H1 (cell line): ENCODE measurements at regions not wholly inside any gene's neighbourhood (a gene's known extent, or its start where the extent isn't known, plus 50 kb on each side); places are given as distances from the start of the nearest gene placed in this dataset.

ENCODE experiments used
- CTCF ChIA-PET: fragments of 300-600 bp; sonication (Branson Sonifier 250); formaldehyde crosslinking; loops from one replicate; lab custom pipeline; 2021; ENCODE audit not compliant: partially characterized antibody; lab: Charles Lee
- POLR2A ChIA-PET: fragments of 300-600 bp; sonication (Branson Sonifier 250); formaldehyde crosslinking; loops from one replicate; lab custom pipeline; 2021; ENCODE audit warnings: inconsistent platforms; ENCODE audit not compliant: partially characterized antibody; lab: Charles Lee
- DNase-seq, 2 experiments: peaks; one replicate each; pipeline versions ENCODE4 v3.0.0 to v3.0.0-alpha.2; 2010 to 2022; ENCODE audit warnings: low spot score in 2 of 2, low read depth in 1 of 2, mixed read lengths in 1 of 2
- FAIRE-seq: peaks from 2 replicates; lab custom pipeline; 2011; peaks lifted over from hg19 to GRCh38; lab: Jason Lieb, UNC
- H2AFZ ChIP-seq: 2 replicates; pipeline ENCODE4 v1.8.1; 2012; ENCODE audit warnings: low read length, inconsistent platforms
- H2AK5ac ChIP-seq: 2 replicates; pipeline ENCODE4 v1.6.1; 2013; ENCODE audit warnings: low read depth, low read length
- H2BK120ac ChIP-seq: replicated peaks from 2 replicates; pipeline ENCODE3; 2013; ENCODE audit warnings: low read depth, low read length, inconsistent platforms
- H2BK12ac ChIP-seq: 2 replicates; pipeline ENCODE4 v1.6.1; 2013; ENCODE audit warnings: low read depth, low read length
- H2BK15ac ChIP-seq: 2 replicates; pipeline ENCODE4 v1.6.1; 2013; ENCODE audit warnings: low read length
- H2BK20ac ChIP-seq: 2 replicates; pipeline ENCODE4 v1.6.1; 2013; ENCODE audit warnings: low read length
- H2BK5ac ChIP-seq: 2 replicates; pipeline ENCODE4 v1.6.1; 2013; ENCODE audit warnings: low read depth, low read length
- H3K14ac ChIP-seq: 2 replicates; pipeline ENCODE4 v1.6.1; 2013; ENCODE audit warnings: inconsistent platforms; ENCODE audit not compliant: insufficient read length
- H3K18ac ChIP-seq: 2 replicates; pipeline ENCODE4 v1.6.1; 2013; ENCODE audit warnings: low read length; ENCODE audit errors: extremely low read depth
- H3K23ac ChIP-seq: 2 replicates; pipeline ENCODE4 v1.6.1; 2013; ENCODE audit warnings: inconsistent platforms; ENCODE audit not compliant: insufficient read length
- H3K23me2 ChIP-seq: 2 replicates; pipeline ENCODE4 v1.6.1; 2013; ENCODE audit warnings: low read depth, low read length
- H3K27ac ChIP-seq: 2 replicates; pipeline ENCODE4 v1.6.1; 2011; ENCODE audit warnings: low read depth, low read length, inconsistent platforms
- H3K27me3 ChIP-seq, 4 experiments: replicated peaks in 1 of 4; 1 replicate in 1 of 4; 2 replicates in 3 of 4; pipeline versions ENCODE4 v1.6.1 to v1.8.1; 2011 to 2013; ENCODE audit warnings: low read length in 3 of 4, mild to moderate bottlenecking in 3 of 4, inconsistent platforms in 2 of 4, mixed read lengths in 2 of 4, moderate library complexity in 1 of 4; ENCODE audit not compliant: control insufficient read depth in 3 of 4, insufficient read depth in 3 of 4; ENCODE audit errors: extremely low read depth in 1 of 4
- H3K36me3 ChIP-seq, 4 experiments: 2 replicates each; pipeline versions ENCODE4 v1.6.1 to v1.8.1; 2011 to 2013; ENCODE audit warnings: mild to moderate bottlenecking in 4 of 4, low read length in 3 of 4, moderate library complexity in 2 of 4, control low read depth in 1 of 4, inconsistent platforms in 1 of 4; ENCODE audit not compliant: insufficient read depth in 4 of 4, control insufficient read depth in 2 of 4
- H3K4ac ChIP-seq: replicated peaks from 2 replicates; pipeline ENCODE3; 2013; ENCODE audit warnings: low read length, low read depth, mixed read lengths, inconsistent platforms; ENCODE audit not compliant: insufficient read length
- H3K4me1 ChIP-seq, 4 experiments: replicated peaks in 1 of 4; 1 replicate in 1 of 4; 2 replicates in 3 of 4; pipeline versions ENCODE4 v1.6.1 to v1.8.1; 2011 to 2013; ENCODE audit warnings: low read length in 3 of 4, inconsistent platforms in 2 of 4, mixed read lengths in 1 of 4; ENCODE audit not compliant: insufficient read depth in 4 of 4, control insufficient read depth in 3 of 4
- H3K4me2 ChIP-seq, 2 experiments: 2 replicates each; pipeline versions ENCODE4 v1.6.1 to v1.8.1; 2011 to 2013; ENCODE audit warnings: low read depth in 2 of 2, low read length in 2 of 2, control low read depth in 1 of 2, inconsistent platforms in 1 of 2, mild to moderate bottlenecking in 1 of 2; ENCODE audit not compliant: insufficient read depth in 1 of 2
- H3K4me3 ChIP-seq, 4 experiments: fragments of 200-600, 300-600 bp in 1 of 4; sonication (generic), shearing (Covaris generic), sonication (Bioruptor Twin) in 1 of 4; 2 replicates each; pipeline versions ENCODE4 v1.5.1 to v1.8.1; 2011 to 2016; ENCODE audit warnings: low read length in 4 of 4, low read depth in 3 of 4, control low read depth in 2 of 4, inconsistent platforms in 2 of 4, mild to moderate bottlenecking in 2 of 4, mixed read lengths in 1 of 4, moderate library complexity in 1 of 4; ENCODE audit not compliant: insufficient read depth in 2 of 4; ENCODE audit errors: extremely low read depth in 1 of 4
- H3K56ac ChIP-seq: replicated peaks from 2 replicates; pipeline ENCODE3; 2013; ENCODE audit warnings: low read depth, mild to moderate bottlenecking, mixed read lengths, low read length, inconsistent platforms; ENCODE audit not compliant: insufficient read length
- H3K79me1 ChIP-seq: 2 replicates; pipeline ENCODE4 v1.6.1; 2013; ENCODE audit warnings: low read depth, low read length, control low read depth
- H3K79me2 ChIP-seq, 2 experiments: 2 replicates each; pipeline versions ENCODE4 v1.6.1 to v1.8.1; 2012 to 2013; ENCODE audit warnings: low read length in 2 of 2, mild to moderate bottlenecking in 2 of 2, inconsistent platforms in 1 of 2; ENCODE audit not compliant: insufficient read depth in 2 of 2, control insufficient read depth in 1 of 2
- H3K9ac ChIP-seq, 4 experiments: replicated peaks in 1 of 4; 1 replicate in 1 of 4; 2 replicates in 3 of 4; pipeline versions ENCODE4 v1.6.1 to v1.8.1; 2011 to 2013; ENCODE audit warnings: low read depth in 3 of 4, low read length in 3 of 4, control low read depth in 2 of 4, mild to moderate bottlenecking in 2 of 4, moderate library complexity in 2 of 4, inconsistent platforms in 1 of 4; ENCODE audit errors: extremely low read depth in 1 of 4
- H3K9me3 ChIP-seq, 2 experiments: 2 replicates each; pipeline versions ENCODE4 v1.6.1 to v1.8.1; 2012 to 2013; ENCODE audit warnings: mild to moderate bottlenecking in 2 of 2, moderate library complexity in 2 of 2, control low read depth in 1 of 2, inconsistent platforms in 1 of 2, low read depth in 1 of 2, low read length in 1 of 2, mixed read lengths in 1 of 2; ENCODE audit not compliant: insufficient read depth in 2 of 2
- H4K20me1 ChIP-seq, 2 experiments: replicated peaks in 1 of 2; 2 replicates each; pipeline versions ENCODE3 to v1.8.1; 2011 to 2013; ENCODE audit warnings: inconsistent platforms in 2 of 2, low read length in 2 of 2, mild to moderate bottlenecking in 1 of 2; ENCODE audit not compliant: insufficient read depth in 2 of 2, control insufficient read depth in 1 of 2
- H4K5ac ChIP-seq: 2 replicates; pipeline ENCODE4 v1.6.1; 2013; ENCODE audit warnings: low read length, low read depth, mixed read lengths, inconsistent platforms; ENCODE audit not compliant: insufficient read length
- H4K8ac ChIP-seq: 2 replicates; pipeline ENCODE4 v1.8.0; 2013; ENCODE audit warnings: mild to moderate bottlenecking, moderate library complexity, low read length, inconsistent platforms; ENCODE audit not compliant: insufficient read depth; ENCODE audit errors: extremely low read depth
- H4K91ac ChIP-seq: replicated peaks from 2 replicates; pipeline ENCODE3; 2013; ENCODE audit warnings: low read length, mixed read lengths, inconsistent platforms; ENCODE audit not compliant: insufficient read length
- ASH2L ChIP-seq: fragments of 200-600, 300-600 bp; sonication (generic); IDR thresholded peaks from one replicate; pipeline ENCODE4 v1.7.1; 2017; ENCODE audit warnings: low read length
- EGR1 ChIP-seq: IDR thresholded peaks from 2 replicates; pipeline ENCODE4 v1.6.1; 2011; ENCODE audit warnings: low read depth, low read length, borderline replicate concordance
- FOSL1 ChIP-seq: IDR thresholded peaks from 2 replicates; pipeline ENCODE4 v1.6.1; 2011; ENCODE audit warnings: mild to moderate bottlenecking, low read depth, low read length, moderate library complexity; ENCODE audit not compliant: insufficient read depth
- GABPA ChIP-seq: IDR thresholded peaks from 2 replicates; pipeline ENCODE4 v1.6.1; 2011; ENCODE audit warnings: mild to moderate bottlenecking, low read length, moderate library complexity, borderline replicate concordance; ENCODE audit not compliant: insufficient read depth
- KDM1A ChIP-seq: fragments of 200-600, 300-600 bp; sonication (generic); IDR thresholded peaks from 2 replicates; pipeline ENCODE4 v1.7.1; 2016; ENCODE audit warnings: mild to moderate bottlenecking, low read length, borderline replicate concordance
- MAX ChIP-seq: IDR thresholded peaks from 2 replicates; pipeline ENCODE4 v1.6.1; 2012; ENCODE audit warnings: inconsistent platforms
- RBBP5 ChIP-seq: IDR thresholded peaks from 2 replicates; pipeline ENCODE4 v1.7.1; 2012; ENCODE audit warnings: low read depth, mild to moderate bottlenecking, inconsistent platforms, low read length, moderate library complexity, borderline replicate concordance
- SAP30 ChIP-seq: fragments of 300-600 bp; sonication (generic); IDR thresholded peaks from 2 replicates; pipeline ENCODE4 v1.7.1; 2012; ENCODE audit warnings: low read length, moderate library complexity, mild to moderate bottlenecking, inconsistent platforms; ENCODE audit not compliant: insufficient read depth, insufficient replicate concordance
- TEAD4 ChIP-seq: IDR thresholded peaks from 2 replicates; pipeline ENCODE4 v1.6.1; 2012; ENCODE audit warnings: low read depth, low read length, inconsistent platforms, mixed read lengths
- YY1 ChIP-seq: IDR thresholded peaks from 2 replicates; pipeline ENCODE4 v1.6.1; 2011; ENCODE audit warnings: low read depth, mild to moderate bottlenecking, low read length
- ZNF274 ChIP-seq: IDR thresholded peaks from 2 replicates; pipeline ENCODE4 v1.7.0; 2012; ENCODE audit warnings: low read length, borderline replicate concordance; ENCODE audit errors: extremely low read depth
- WGBS, 2 experiments: shearing (Covaris generic) in 1 of 2; methylation state at CpG; one replicate each; pipeline versions ENCODE4 v1.1.6 to v1.1.7; 2013 to 2015; ENCODE audit warnings: low lambda C conversion rate in 2 of 2, mixed read lengths in 2 of 2, inconsistent platforms in 1 of 2, low coverage in 1 of 2, missing lambda C conversion rate in 1 of 2; ENCODE audit not compliant: insufficient replicate concordance in 2 of 2, insufficient coverage in 1 of 2, insufficient read length in 1 of 2; ENCODE audit errors: extremely low coverage in 1 of 2, missing lambda C conversion rate in 1 of 2; 5-methylcytosine and 5-hydroxymethylcytosine counted together
- TF ChIP-seq, protein P1 (sequence below), 3 experiments: IDR thresholded peaks; 1 replicate in 2 of 3; 2 replicates in 1 of 3; pipeline versions ENCODE4 v1.5.1 to v1.6.1; 2011; ENCODE audit warnings: low read length in 3 of 3, mild to moderate bottlenecking in 3 of 3, inconsistent platforms in 2 of 3, low read depth in 1 of 3, moderate library complexity in 1 of 3; ENCODE audit not compliant: insufficient read depth in 1 of 3; ENCODE audit errors: control extremely low read depth in 1 of 3

DNA sequence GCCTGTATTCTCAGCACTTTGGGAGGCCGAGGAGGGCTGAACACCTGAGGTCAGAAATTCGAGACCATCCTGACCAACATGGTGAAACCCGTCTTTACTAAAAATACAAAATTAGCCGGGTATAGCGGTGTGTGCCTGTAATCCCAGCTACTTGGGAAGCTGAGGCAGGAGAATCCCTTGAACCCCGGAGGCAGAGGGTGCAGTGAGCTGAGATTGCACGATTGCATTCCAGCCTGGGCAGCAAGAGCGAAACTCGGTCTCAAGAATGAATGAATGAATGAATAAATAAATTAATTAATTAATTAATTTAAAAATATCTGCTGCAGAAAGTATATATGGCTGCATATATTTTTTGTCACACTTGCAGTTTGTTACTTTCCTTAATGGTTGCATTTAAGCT lies 781.8 kb downstream of the DNAJB9 start:
- Histone ChIP-seq H3K9me3 (no peaks in the 10 kb centered on the region), H3K4me3 (no peak overlapping the region), H3K36me3 (no peaks in the 10 kb centered on the region), H3K79me2 (no peaks in the 10 kb centered on the region)
- CTCF ChIA-PET, result interaction anchor here (0.5 kb wide), 1 partner anchor 272 kb away, joined by 4 read pairs; no protein-coding TSS in a partner anchor
- DNase-seq (no peak), FAIRE-seq (no peak)
- TF ChIP-seq FOSL1 (no peak), ZNF274 (no peak), SAP30 (no peak), KDM1A (no peak), GABPA (no peak), YY1 (no peak), MAX (no peak), TEAD4 (no peak), EGR1 (no peak), RBBP5 (no peak), ASH2L (no peak)
- TF ChIP-seq, protein P1, sequence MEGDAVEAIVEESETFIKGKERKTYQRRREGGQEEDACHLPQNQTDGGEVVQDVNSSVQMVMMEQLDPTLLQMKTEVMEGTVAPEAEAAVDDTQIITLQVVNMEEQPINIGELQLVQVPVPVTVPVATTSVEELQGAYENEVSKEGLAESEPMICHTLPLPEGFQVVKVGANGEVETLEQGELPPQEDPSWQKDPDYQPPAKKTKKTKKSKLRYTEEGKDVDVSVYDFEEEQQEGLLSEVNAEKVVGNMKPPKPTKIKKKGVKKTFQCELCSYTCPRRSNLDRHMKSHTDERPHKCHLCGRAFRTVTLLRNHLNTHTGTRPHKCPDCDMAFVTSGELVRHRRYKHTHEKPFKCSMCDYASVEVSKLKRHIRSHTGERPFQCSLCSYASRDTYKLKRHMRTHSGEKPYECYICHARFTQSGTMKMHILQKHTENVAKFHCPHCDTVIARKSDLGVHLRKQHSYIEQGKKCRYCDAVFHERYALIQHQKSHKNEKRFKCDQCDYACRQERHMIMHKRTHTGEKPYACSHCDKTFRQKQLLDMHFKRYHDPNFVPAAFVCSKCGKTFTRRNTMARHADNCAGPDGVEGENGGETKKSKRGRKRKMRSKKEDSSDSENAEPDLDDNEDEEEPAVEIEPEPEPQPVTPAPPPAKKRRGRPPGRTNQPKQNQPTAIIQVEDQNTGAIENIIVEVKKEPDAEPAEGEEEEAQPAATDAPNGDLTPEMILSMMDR (IDR thresholded peaks at IDR 0.05; ENCODE audit: control extremely low read depth in 1 of 3, insufficient read depth in 1 of 3, low read depth in 1 of 3, low read length in 3 of 3), result no peak
- TF ChIP-seq, all 59 proteins: peak for 0
- Histone ChIP-seq H2AK5ac (no peak overlapping the region), H2BK5ac (no peak overlapping the region), H3K56ac (no peak overlapping the region), H2AFZ (no peak overlapping the region), H2BK20ac (no peak overlapping the region), H3K9ac (no peak overlapping the region), H3K79me1 (no peaks in the 10 kb centered on the region), H4K91ac (no peak overlapping the region), H2BK120ac (no peak overlapping the region), H3K23ac (no peak overlapping the region), H3K4ac (no peak overlapping the region), H2BK15ac (no peak overlapping the region), H3K4me1 (no peaks in the 10 kb centered on the region), H3K23me2 (no peaks in the 10 kb centered on the region; the same call in 1 of the 2 replicates), H4K20me1 (no peaks in the 10 kb centered on the region), H3K18ac (no peak overlapping the region), H3K27me3 (no peaks in the 10 kb centered on the region), H3K14ac (no peak overlapping the region), H4K8ac (no peak overlapping the region), H2BK12ac (no peak overlapping the region), H3K4me2 (no peak overlapping the region), H3K27ac (no peak overlapping the region), H4K5ac (no peak overlapping the region)
- POLR2A ChIA-PET, result no interaction called here
- WGBS, 2 experiments, result 90% methylated on average over 9 of the region's 9 CpGs; no CpG with 5 or more reads in 1 of the 2 experiments
